ENCODE measurements at regions not wholly inside any gene's neighbourhood (a gene's known extent, or its start where the extent isn't known, plus 50 kb on each side); places are given as distances from the start of the nearest gene placed in this dataset.
"Not testable (repeated sequence)": the region's sequence is repeated elsewhere in the genome, so short reads cannot be mapped to it uniquely, and the experiment has no call there.

DNA sequence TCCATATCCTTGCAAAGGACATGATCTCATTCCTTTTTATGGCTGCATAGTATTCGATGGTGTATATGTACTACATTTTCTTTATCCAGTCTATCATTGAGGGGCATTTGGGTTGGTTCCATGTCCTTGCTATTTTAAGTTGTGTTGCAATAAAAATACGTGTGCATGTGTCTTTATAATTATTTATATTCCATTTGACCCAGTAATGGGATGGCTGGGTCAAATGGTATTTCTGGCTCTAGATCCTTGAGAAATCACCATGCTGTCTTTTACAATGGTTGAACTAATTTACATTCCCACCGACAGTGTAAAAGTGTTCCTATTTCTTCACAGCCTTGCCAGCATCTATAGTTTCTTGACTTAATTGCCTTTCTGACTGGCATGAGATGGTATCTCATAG lies 972.6 kb upstream of the KCND2 start:
- DNase-seq = not testable (repeated sequence)

DNA sequence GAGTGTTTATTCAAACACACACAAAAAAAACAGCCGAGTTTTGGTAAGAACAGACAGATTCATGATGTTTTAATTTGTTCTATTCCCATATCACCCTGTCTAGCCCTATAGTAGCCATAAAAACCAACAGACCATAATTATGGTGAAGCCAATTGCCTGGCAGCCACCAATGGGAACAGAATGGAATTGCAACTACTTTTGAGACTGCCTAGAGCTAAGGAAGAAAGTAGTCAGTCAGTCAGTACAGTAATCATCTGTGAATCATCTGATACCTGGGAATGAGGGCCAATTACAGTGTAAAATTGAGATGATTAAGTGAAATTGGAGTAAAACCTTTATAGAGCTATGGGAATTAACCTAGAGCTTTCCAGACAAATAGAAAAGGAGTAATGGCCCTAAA lies 952.7 kb upstream of the KCND2 start:
- no peak for DNase-seq

DNA sequence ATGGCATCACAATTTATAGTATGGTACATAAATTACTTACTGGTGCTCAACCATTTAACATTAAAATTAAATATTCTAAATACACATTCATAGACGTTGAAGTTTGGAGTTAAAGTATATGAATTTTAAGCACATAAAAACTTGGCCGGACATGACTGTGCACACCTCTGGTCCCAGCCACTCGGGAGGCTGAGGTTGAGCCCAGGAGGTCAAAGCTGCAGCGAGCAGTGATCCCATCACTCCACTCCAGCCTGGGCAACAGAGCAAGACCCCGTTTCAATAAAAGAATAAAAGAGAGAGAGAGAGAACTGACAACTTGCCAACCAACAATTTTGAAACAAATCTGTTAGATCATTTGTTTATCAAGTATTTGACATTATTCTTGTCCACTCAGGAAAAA lies 943.3 kb upstream of the KCND2 start:
- no peak for DNase-seq

DNA sequence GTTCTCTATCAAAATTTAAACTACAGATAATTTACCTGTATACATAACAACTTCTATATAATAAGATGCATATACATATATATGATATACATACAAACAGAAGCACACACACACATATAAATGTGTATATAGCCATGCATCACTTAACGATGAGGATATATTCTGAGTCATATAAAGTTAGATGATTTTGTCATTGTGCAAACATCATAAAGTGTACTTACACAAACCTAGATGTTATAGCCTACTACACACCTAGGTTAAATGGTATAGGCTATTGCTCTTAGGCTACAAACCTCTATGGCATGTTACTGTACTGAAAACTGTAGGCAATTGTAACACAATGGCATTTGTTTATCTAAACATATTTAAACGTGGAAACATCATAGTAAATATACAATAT lies 937.6 kb upstream of the KCND2 start:
- no peak for DNase-seq

DNA sequence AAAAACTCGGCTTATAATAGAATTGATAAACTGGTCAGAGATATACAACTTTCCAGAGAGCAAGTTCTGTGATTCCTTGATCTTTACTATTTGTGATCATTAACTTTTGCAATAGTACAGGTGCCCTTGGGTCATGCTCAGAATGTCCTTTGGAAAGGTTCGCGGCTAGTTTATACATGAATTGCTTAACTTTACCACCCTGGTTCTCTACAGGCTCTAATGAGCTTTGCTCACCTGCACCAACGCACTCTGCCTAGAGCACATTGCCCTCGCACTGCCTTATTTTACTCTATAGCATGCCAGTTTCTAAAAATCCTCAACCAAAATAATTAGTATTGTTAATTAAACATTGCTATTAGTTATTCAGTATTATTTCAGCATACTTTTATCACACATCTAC lies 931.2 kb upstream of the KCND2 start:
- no peak for DNase-seq

DNA sequence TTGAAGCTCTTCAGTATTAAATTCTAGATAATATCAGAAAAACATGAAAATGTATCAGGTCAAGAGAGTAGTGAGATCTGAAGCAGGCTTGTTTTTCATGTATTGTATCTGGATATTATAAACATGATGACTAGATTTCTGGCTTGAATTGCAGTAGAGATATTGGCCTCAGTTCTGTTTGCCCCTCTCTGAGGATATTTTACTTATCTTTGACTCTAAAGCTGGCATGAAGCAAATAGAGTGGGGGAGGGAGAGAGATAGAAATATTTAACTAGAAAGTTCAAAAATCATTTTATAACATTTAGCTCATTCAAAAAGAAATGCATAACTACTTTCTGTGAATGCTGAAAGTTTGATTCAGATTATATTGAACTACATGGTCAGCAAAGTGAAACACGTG lies 929.7 kb upstream of the KCND2 start:
- DNase-seq = no peak

DNA sequence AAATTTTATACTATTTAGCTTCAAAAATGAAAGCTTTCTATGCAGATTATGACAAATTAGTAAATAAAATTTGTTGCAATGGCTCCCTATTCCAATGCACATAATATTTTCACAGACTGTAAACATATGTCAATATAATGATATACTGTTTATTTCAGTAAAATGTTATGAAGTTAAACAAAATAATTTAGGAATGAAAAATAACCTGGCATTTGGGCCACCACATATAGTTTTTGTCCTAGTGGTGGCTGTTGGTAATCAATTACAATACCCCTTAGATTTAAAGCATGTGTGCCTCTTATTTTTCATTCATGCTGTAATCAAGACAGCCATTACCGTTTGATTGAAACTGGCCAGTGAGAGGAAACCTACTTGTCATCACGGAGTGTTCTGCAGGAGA lies 928.5 kb upstream of the KCND2 start:
- DNase-seq = no peak

DNA sequence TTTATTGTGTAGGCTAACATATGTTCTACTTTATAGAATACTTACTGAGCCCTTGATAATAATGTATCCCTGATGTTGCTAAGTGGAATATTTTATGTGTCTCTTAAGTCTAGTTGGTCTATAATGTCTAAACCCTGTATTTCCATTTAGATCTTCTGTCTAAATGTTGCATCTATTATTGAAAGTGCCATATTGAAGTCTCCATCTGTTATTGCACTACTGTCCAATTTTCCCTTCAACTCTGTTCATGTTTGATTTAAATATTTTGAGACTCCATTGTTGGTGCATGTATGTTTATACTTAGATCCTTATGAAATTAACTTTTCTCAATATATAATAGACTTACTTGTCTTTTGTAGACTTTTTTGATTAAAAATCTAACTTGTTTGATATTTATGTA lies 924.5 kb upstream of the KCND2 start:
- DNase-seq = no peak

DNA sequence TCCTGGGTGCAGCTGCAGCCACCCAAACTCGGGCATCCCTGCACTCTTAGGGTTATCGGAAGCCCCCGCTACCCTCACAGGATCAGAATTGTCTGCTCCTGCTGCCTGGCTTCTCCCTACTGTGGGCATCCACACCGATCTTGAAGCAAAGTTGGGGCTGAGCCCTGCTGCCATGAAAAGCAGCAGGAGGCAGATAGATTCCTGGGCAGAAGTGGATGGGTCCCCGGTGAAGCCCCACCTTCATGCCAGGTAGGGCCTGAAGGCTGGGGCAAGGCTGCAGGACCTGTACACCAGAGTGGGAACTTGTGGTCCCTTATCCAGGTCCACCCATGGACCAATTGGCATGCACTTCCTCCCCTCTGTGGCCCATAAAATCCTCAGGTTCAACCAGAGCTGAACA lies 922.6 kb upstream of the KCND2 start:
- no peak for DNase-seq

DNA sequence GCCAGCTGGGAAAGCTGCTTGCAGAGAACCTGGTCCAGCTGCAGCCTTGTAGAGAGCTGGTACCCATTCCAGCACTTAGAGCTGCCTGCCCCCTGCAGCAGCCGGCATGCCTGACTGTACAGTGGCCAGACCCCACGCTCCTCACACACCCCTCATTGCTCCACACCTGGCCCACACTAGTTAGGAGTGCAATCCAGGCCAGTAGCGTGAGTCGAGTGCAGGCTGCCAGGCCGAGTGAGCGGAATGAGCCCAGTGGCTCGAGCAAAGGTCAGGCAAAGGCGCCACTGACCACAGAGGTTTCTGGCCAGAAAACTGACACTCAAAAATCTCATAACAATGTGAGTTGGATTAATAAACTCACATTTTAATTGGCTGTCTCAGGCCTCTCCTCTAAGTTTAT lies 921.7 kb upstream of the KCND2 start:
- no peak for DNase-seq

DNA sequence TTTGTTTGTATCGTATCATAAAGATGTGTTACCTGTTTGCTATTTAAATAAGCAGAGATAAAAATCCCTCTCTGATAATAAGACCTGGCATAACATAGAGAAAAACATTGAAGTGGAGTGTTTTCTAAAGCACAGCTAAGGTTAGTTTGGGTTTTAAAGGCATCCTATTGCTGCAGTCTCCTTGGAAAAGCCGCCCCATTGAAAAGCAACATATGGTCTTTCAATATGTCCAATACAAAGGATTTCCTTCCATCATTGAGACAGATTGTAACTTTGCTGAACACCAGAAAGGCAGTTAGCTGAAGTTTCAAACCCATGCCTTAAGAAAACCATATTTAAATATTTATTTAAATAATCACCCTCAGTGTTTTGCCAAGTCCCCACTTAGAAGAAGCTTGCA lies 898.5 kb upstream of the KCND2 start:
- no peak for DNase-seq

DNA sequence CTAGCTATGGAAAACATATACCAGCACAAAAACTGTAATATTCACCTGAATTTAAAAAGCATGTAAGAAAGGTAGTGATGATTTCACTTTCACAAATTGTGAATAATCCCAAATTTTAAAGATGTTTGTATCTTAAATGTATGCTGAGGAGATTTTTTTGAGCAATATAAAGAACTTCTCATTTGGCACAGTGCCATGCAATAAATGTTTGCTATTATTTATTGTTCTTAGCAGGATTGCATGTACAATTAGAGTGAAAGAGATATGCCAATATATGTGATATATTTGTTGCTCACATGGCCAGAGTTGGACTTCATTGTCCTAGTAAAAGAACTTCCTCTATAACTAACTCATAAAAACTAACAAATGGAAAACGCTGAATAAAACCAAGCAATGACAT lies 895.1 kb upstream of the KCND2 start:
- DNase-seq = no peak

DNA sequence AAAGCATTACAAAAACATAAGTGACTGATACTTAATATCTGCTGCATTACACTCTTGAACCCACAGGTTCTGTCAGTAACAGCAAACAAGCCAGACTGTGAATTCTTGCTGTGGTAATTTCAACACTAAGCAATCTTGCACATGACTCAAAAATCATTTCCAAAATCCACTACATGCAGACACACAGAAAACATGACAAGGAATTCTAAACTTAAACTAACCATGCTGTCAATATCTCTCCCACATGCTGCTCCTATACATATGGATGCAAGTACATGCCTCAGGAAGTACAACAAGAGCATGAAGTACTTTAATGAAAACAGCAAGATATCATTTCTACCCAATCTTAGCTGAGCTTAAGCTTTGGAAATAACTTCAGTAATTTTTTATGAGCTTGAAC lies 890.2 kb upstream of the KCND2 start:
- no peak for DNase-seq

DNA sequence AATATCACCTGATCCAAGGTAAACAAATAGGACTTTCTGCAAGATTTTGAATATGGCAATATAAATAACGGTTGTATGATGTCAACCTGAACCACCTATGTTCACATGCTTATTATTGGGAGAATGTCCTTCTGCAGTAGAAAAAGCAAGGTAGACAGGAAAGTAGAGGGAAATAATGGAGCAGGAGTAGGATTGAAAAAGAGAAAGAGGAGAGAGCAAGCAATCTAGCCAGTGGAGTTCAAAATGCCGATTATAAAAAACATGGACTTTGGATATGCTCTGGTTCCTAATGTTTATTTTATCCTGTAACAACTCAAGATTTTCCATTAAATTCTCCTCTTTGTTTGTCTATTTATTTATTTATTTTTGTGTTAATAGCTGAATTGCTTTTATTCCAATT lies 878.0 kb upstream of the KCND2 start:
- no peak for DNase-seq

DNA sequence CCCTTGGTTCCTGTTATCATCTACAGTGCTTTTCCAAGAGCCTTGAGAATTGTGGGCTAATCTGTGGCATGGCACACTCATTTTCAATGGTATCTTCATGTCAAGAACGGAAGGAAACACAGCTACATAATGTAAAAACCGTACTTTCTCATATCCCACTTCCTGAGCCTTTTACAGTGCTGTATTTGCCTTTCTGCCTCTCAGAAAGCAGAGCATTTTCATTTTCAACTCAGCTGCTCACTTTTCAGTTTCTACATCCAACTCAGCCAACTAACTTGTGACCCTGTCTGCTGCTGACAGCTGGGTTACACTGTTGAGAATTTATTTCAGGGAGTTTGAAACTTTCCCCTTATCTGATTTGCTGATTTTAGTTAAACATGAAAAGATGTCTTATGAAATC lies 875.8 kb upstream of the KCND2 start:
- DNase-seq = no peak

DNA sequence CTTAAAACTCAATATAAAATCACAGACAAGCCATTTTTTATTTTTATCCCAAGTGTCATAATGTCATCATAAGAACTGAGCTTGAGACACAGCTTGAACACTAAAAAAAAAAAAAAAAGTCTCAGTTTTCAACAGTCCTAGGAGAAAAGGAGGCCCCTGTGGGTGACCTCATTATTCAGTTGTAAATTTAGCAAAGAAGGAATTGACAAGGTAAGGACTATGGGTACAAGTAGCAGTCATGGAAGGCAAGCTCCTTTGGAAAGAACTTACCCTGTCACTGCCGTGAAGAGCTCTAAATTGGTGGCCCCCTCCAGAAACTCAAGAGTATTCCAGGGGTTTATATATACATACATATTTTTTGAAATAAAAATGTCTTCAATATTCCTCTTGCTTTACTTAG lies 864.4 kb upstream of the KCND2 start:
- DNase-seq = no peak

DNA sequence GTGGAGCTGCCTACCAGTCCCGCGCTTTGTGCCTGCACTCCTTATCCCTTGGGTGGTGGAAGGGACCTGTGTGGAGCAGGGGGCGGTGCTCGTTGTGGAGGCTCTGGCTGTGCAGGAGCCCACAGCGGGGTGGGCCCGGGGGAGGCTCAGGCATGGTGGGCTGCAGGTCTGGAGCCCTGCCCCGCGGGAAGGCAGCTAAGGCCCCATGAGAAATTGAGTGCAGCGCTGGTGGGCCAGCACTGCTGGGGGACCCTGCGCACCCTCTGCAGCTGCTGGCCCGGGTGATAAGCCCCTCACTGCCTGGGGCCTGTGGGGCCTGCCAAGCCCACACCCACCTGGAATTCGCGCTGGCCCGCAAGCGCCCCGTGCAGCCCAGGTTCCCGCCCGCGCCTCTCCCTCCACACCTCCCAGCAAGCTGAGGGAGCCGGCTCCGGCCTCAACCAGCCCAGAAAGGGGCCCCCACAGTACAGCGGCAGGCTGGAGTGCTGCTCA lies 859.6 kb upstream of the KCND2 start:
- no peak for DNase-seq

DNA sequence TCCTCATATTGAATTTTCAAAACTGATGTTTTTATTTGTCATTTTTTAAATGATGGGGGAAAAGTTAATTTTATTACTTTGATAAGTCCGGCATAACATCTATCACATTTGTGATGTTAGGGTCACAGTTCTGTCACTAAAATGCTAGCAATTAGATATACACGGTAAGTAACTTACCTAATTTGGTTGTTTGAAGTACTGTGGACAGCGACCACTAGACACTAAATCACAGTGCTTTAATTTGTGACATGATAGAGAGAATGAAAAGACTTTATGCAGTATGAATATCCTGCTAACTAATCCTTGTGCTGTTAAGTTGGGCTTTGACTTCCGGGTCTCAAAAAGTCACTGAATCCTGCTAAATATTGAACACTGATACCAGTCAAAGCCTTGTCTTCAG lies 857.3 kb upstream of the KCND2 start:
- no peak for DNase-seq

DNA sequence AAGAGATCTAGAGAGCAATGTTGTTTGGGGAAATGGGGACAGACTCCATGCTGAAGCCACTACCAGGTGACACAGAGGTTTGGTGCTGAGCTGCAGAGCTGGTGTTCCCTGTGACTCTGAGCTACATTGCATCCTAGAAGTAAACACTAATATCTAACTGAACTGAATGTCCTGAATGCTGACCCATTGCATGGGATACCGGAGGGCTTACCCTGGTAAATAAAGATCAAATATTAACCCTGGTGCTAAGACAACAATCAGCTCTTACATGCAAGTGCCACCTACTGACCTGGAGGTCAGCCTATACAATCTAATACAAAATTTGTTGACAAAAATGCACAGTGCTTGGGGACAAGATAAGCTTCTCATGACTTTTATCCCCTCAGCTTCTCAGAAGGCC lies 851.3 kb upstream of the KCND2 start:
- DNase-seq = no peak

DNA sequence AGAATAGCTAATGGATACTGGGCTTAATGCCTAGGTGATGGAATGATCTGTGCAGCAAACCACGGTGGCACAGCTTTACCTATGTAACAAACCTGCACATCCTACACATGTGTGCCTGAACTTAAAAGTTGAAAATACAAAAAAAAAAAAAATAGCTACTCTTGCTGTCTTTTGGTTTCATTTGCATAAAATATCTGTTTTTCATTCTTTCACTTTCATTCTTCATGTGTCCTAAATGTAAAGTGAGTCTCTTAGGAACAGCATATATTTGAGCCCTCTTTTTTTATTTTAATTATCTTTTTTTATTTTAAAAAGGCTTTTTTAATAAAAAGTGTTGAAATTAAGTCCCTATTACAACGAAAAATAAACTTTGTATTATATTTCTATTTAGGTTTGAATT lies 836.1 kb upstream of the KCND2 start:
- DNase-seq = no peak

DNA sequence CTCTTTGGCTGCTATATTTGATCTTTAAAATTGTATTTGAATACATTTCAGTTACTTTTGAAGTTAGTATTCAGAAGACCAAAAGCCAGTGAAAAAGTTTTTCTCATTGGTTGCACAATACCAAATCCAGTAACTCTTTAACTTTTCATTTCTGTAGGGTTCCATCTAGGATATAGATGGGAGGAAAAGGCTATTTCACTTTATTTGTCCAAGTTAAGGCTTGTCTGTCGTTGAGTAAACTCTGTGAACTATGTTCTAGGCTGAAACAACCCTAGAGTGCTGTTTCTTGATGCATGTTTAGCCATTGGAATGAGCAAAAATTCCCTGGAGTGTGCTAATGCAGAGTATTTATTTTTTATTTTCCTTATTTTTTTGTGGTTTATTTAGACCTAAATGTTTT lies 834.7 kb upstream of the KCND2 start:
- DNase-seq = no peak

DNA sequence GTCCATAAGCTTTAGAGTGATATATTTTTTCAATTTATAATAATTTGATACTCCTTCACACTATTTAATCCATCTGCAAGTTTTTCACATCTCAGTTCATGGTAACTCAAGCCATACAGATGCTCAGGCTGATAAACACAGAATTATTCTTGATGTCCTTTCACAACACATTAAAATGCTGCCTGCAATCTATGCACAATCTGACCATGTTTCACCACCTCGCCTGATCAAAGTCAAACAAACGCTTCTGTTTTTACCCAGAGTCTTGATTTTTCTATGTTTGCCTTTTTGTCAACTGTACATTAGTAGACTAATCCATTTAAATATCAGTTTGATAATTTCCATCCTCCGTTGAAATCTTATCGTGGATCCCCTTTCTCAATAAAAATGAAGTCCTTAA lies 833.8 kb upstream of the KCND2 start:
- no peak for DNase-seq

DNA sequence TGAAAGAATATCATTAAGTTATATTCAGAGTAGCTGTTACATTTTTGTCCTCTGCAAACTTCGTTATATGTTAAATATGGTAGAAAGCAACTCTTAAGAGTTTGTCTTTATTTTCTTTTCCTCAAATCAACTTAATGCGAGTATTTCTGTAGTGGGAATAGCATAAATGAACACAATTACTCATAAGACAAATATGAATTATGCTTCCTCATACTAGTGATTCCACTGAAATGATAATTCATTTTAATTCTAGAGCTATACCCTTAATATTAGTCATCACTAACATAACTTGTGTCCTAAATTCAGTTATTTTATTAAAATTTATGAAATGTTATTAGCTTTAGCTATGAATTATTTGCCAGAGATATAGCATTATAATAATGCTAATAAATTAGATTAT lies 820.6 kb upstream of the KCND2 start:
- no peak for DNase-seq

DNA sequence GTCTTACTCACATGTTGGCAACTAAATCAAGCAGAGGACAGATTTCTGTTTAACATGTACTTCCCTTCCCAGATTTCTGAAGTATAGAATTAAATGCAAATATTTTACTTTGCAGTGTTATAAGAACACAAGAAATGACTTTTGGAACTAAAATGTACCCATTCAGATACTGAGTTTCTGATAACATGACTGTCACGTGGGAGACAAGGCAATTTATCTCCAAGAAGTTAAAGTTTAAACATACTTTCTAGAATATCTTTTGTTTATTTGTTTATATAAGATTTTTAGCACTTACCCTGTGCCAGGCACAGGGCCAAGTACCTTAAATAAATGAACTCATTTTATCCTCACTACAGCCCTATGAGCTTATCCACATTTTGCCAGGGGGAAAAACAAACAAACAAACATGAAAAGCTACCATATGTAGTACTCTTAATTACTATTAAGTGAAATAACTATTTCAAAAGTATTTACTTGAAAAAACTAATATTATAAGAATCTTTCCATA lies 807.1 kb upstream of the KCND2 start:
- no peak for DNase-seq

DNA sequence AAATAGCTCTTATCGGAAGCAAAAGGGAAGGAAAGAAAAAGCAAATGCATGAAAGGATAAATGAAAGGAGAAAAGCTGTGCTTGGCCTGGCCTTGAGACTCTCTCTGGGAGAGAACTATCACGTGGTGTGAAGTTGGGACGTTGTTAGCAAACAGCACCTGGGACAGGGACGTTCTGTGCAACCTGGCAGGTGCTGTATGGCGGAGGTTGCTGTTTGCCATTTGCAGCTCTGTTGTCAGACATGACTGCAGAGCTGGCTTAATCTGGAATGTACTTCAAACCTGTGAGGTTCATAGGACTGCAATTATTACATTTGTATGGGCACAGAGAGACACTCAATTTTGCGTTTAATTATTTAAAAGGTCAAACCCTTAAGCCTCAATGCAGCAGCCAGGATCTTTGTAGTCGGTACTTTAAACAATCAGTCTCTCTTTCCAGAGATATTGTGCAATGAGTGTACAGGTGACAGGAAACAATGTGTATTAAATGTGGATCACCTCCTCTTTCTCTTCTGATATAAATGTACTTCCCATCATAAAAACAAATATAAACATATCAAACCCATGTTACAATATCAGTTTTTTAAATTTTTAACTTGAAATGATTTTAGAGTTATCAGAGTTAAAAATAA lies 800.5 kb upstream of the KCND2 start:
- no peak for DNase-seq

DNA sequence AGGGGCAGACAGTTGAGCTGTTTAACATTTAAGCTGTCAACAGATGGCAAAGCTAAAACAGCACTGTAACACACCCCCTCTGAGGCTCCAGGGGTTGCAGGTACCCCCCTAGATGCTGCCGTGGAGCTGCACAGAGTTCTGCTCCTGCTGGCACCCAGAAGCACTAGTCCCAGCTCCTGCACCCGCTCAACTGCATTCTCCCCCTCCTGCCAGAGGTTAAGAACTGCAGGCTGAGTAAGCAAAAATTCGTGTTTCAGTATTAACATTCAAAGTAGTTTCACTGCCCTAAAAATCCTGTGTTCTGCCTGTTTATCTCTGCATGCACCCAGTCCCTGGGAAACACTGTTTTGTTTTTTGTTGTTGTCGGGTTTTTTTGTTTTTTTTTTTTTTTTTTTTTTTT lies 790.8 kb upstream of the KCND2 start:
- peak; percentile 19 for DNase-seq

Measured in left hindlimb (tissue), 1 donor.